ENCODE measurements at regions not wholly inside any gene's neighbourhood (a gene's known extent, or its start where the extent isn't known, plus 50 kb on each side); places are given as distances from the start of the nearest gene placed in this dataset.

- no peak for DNase-seq
- H3K27me3 ChIP-seq (ENCODE audit: low read depth), result no peaks in the 10 kb centered on the region
- no peaks in the 10 kb centered on the region for H3K9me3 ChIP-seq
- ATAC-seq, result no peak
- no peak for TF ChIP-seq CTCF (IDR thresholded peaks at IDR 0.05)
- intact Hi-C loops (cut with DNase I), result no loop called here
- H3K4me1 ChIP-seq, result no peaks in the 10 kb centered on the region
- no peak overlapping the region for H3K4me3 ChIP-seq
- H3K36me3 ChIP-seq, result no peaks in the 10 kb centered on the region
- no peak overlapping the region for H3K27ac ChIP-seq
Measured at GRCh38 chr1:14420686-14421085, 177.8 kb upstream of the KAZN start.

- DNase-seq, result no peak
Measured at GRCh38 chr1:14421295-14421976, 177.0 kb upstream of the KAZN start.

GRCh38 chr1:14421977-14422609 lies 176.4 kb upstream of the KAZN start:
- intact Hi-C loops (cut with DNase I), result no loop called here
- H3K27ac ChIP-seq, result no peak overlapping the region
- no peak for ATAC-seq

More at GRCh38 chr1:14421295-14421976, 177.0 kb upstream of the KAZN start:
- no peak overlapping the region for H3K4me3 ChIP-seq
- H3K27ac ChIP-seq, result no peak overlapping the region
- intact Hi-C loops (cut with DNase I), result no loop called here
- H3K9me3 ChIP-seq, result no peaks in the 10 kb centered on the region
- TF ChIP-seq CTCF (IDR thresholded peaks at IDR 0.05), result no peak
- no peaks in the 10 kb centered on the region for H3K36me3 ChIP-seq
- ATAC-seq, result no peak
- H3K27me3 ChIP-seq (ENCODE audit: low read depth), result no peaks in the 10 kb centered on the region
- no peaks in the 10 kb centered on the region for H3K4me1 ChIP-seq

DNA sequence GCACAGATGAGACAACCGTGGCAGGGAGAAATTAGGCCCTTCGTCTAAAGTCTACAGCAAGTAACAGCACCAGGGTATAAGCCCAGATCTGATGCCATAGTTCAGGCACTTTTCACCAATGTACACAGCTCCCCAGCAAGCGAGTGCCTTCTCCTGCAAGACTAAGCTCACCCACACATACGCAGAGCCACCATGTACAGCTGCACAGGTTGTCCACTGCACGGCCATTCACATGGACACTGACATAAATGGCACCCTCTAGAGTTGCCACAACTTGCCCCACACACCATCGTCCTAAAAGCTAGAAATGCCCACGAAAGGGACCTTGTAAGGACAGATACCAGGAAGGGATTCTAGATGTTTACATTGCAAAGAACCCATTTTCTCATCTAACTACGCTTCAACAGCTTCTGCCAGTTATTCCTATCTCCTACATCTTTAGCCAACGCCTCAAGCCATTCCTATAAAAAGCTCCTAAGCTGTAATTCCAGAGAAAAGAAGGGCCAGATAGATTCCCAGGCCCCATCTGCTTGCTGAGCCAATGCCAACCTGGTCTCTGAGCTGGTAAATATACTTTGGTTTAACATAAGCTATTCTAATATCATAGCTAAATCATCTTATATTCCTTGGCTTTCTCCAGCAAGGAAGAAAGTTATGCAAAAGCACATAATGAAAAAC lies 174.0 kb upstream of the KAZN start:
- no peak for DNase-seq
- H3K4me1 ChIP-seq, result no peaks in the 10 kb centered on the region
- H3K36me3 ChIP-seq, result no peaks in the 10 kb centered on the region
- H3K9me3 ChIP-seq, result no peaks in the 10 kb centered on the region
- no peak for ATAC-seq
- TF ChIP-seq CTCF (IDR thresholded peaks at IDR 0.05), result no peak
- no peak overlapping the region for H3K4me3 ChIP-seq
- no peaks in the 10 kb centered on the region for H3K27me3 ChIP-seq (ENCODE audit: low read depth)
- intact Hi-C loops (cut with DNase I), result no loop called here
- no peak overlapping the region for H3K27ac ChIP-seq

More at GRCh38 chr1:14421977-14422609, 176.4 kb upstream of the KAZN start:
- Histone ChIP-seq H3K36me3 (no peaks in the 10 kb centered on the region), H3K27me3 (ENCODE audit: low read depth) (no peaks in the 10 kb centered on the region), H3K4me1 (no peaks in the 10 kb centered on the region), H3K4me3 (no peak overlapping the region), H3K9me3 (no peaks in the 10 kb centered on the region)
- no peak for DNase-seq
- TF ChIP-seq CTCF (IDR thresholded peaks at IDR 0.05), result no peak

GRCh38 chr1:14426854-14427253 lies 171.6 kb upstream of the KAZN start:
- Histone ChIP-seq H3K27ac (no peak overlapping the region), H3K4me3 (no peak overlapping the region), H3K36me3 (no peaks in the 10 kb centered on the region), H3K9me3 (no peaks in the 10 kb centered on the region), H3K27me3 (ENCODE audit: low read depth) (no peaks in the 10 kb centered on the region), H3K4me1 (no peaks in the 10 kb centered on the region)
- ATAC-seq (no peak), DNase-seq (no peak)
- no peak for TF ChIP-seq CTCF (IDR thresholded peaks at IDR 0.05)
- intact Hi-C loops (cut with DNase I), result no loop called here

Measured in lower lobe of right lung (tissue), 2 donors.